ENCODE measurements at regions not wholly inside any gene's neighbourhood (a gene's known extent, or its start where the extent isn't known, plus 50 kb on each side); places are given as distances from the start of the nearest gene placed in this dataset.
"Not testable (repeated sequence)": the region's sequence is repeated elsewhere in the genome, so short reads cannot be mapped to it uniquely, and the experiment has no call there.

DNA sequence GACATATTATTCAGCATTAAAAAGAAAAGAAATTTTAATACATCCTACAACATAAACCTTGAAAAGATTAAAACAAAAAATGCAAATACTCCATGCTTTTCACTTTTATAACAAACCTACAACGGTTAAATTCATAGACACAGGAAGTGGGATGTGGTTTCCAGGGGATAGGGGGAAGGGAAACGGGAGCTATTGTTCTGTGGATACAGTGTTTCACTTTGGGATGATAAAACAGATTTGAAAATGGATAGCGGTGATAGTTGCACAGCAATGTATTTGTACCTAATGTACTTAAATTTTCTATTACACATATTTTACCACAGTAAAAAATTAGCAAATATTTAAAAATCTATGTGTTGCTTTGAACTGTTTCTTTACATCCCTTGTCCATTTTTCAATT lies 368.0 kb downstream of the CDY2B start:
- DNase-seq (ENCODE audit: low read depth); H3K4me3 ChIP-seq (ENCODE audit: low read depth, low read length): not testable (repeated sequence)

DNA sequence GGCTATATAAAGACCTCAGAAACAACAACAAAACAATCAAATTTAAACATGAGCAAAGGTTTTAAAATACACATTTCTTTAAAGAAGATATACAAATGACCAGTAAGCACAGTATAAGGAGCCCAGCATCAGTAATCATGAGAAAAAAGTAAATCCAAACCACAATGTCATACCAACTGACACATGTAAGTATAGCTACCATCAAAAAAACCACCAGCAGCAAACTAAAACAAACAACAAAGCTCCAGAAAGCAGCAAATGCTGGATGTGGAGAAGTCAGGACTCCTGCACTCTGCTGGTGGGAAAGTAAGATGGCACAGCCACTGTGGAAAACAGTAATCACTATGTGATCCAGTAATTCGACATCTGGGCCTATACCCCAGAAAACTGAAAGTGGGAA lies 368.5 kb downstream of the CDY2B start:
- not testable (repeated sequence) for H3K4me3 ChIP-seq (ENCODE audit: low read depth, low read length); DNase-seq (ENCODE audit: low read depth)

DNA sequence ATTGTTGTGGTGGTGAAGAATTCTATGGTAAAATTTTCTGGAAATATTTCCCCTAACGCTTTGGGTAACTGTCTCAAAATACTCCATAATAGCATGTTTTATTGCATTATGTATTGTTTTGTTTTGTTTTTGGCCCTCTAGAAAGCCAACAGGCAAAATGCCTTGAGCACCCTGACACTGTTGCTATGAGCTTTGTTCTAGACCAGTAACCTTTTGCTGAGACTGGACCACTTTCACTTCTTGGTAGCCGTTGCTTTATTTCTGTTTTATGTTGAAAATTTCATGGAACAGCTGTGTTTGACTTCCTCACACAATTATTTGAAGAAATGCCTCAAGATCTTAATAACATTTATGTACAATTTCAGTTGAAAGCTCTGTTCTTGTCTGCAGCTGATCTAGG lies 374.2 kb downstream of the CDY2B start:
- DNase-seq (ENCODE audit: low read depth); H3K4me3 ChIP-seq (ENCODE audit: low read depth, low read length): not testable (repeated sequence)

DNA sequence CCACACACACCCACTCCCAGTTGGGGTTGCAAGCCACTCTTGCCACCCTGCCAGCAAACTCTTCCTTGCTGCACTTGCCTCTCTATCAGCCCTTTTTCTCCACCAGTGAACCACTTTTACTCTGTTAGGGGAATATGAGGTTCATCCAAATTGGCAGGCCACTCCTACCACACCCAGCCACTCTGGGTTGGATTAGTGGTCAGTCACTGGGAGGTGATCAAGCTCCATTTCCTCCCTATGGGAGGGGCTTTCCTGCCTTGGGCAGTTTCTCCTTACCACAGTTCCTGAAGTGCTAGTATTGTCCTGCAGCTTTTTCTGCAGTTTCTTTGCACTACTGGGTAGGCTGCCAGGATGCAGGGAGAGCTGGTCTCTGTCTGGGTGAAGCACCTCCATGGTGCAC lies 395.3 kb downstream of the CDY2B start:
- not testable (repeated sequence) for H3K4me3 ChIP-seq (ENCODE audit: low read depth, low read length); DNase-seq (ENCODE audit: low read depth)

DNA sequence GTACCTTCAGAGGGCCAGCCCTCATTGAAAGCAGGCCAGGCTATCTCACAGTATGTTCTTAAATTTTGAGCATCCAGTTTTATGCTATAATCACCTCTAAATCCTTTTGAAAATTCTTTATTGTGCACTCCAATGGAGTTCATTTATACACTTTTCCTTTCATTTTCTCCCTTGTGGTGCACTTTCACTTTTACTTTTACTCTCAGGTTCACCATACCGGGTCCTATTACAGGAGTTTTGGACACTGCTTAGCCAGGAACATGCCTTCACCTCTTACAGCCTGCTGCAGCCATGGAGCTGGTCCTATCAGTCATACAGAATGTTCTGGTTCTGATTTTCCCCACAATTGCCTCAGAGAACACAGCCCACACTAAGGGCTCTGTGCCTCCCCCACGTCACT lies 395.9 kb downstream of the CDY2B start:
- not testable (repeated sequence) for DNase-seq (ENCODE audit: low read depth); H3K4me3 ChIP-seq (ENCODE audit: low read depth, low read length)

DNA sequence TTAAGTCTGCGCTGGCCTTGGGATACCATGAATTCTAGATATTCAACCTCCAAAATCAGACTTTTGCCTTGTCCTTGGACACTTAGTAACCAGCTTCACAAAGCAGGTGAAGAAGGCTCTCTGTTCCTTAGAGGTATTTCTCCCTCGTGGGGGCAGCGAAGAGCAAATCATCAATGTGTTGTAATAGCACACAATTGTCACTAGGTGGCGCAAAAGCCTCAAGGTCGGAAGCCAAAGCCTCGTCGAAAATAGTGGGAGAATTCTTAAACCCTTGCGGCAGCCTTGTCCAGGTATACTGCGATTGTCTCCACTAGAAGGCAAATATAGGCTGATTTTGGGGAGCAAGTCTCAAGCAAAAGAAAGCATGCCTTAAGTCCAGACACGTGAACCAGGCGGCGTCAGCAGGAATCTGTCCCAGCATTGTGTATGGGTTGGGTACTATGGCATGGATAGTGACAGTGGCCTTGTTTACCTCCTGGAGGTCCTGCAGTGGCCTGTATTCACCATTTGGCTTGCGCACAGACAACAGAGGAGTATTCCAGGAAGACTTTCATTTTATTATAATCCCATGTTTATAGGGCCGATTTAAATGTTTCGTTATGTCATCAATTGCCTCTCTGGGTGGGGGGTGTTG lies 398.5 kb downstream of the CDY2B start:
- DNase-seq (ENCODE audit: low read depth); H3K4me3 ChIP-seq (ENCODE audit: low read depth, low read length): not testable (repeated sequence)

DNA sequence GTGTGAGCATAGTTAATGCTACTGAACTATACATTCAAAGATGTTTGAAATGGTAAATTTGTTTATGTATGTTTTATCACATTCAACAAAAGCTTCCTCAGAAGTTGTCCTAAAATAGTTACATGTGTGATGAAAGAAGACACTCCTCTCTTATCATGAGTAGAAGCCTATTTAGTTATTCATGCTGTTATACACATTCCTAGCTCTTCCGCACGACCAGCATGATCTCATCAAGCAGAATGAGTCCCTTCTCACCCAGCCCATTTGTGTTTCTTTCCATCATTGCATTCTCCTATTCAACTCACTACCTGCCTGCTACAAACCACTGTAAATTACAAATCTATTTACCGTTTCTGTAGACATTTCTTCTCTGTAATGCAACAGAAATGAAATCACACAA lies 408.0 kb downstream of the CDY2B start:
- DNase-seq (ENCODE audit: low read depth); H3K4me3 ChIP-seq (ENCODE audit: low read depth, low read length): not testable (repeated sequence)

DNA sequence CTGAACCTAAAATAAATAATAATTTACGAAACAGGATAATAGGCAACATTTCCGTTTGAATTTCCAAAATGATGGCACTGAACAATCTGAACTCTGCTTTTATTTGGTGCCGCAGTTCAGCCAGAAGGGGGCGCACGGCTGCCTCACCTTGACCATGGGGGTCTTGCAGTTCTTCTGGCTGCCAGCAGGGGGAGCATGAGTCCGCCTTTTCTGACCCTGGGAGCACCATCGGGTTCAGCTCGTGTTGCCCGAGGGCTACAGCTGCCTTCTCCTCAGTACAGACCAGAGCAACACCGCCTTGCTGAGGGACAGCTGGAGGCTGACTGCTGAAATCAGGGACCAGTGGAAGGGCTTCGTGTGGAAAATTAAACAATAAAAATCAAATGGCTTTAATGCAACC lies 420.3 kb downstream of the CDY2B start:
- DNase-seq (ENCODE audit: low read depth); H3K4me3 ChIP-seq (ENCODE audit: low read depth, low read length): not testable (repeated sequence)

DNA sequence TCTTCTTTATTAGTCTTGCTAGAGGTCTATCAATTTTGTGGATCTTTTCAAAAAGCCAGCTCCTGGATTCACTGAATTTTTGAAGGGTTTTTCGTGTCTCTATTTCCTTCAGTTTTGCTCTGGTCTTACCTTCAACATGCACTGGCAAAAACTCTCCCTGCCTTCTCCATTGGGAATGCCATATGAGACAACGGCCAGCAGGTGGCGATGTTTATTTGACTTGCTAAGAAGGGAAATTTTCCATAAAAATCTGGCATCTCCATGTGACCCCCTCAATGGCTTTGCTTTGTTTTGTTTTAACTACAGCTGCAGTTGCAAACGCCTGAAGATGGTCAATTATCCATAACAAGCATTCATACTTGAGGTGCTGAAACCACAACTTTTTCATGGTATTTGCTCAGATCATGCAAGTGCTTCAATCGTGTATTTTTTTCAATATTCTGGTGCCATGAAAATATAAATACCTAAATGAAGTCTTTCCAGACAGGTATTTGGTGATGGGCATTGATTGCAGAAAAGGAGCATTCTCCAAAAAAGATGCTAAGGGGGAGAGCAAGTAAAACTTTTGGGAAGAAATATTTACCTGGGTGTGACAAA lies 449.4 kb downstream of the CDY2B start:
- TF ChIP-seq, protein P1, sequence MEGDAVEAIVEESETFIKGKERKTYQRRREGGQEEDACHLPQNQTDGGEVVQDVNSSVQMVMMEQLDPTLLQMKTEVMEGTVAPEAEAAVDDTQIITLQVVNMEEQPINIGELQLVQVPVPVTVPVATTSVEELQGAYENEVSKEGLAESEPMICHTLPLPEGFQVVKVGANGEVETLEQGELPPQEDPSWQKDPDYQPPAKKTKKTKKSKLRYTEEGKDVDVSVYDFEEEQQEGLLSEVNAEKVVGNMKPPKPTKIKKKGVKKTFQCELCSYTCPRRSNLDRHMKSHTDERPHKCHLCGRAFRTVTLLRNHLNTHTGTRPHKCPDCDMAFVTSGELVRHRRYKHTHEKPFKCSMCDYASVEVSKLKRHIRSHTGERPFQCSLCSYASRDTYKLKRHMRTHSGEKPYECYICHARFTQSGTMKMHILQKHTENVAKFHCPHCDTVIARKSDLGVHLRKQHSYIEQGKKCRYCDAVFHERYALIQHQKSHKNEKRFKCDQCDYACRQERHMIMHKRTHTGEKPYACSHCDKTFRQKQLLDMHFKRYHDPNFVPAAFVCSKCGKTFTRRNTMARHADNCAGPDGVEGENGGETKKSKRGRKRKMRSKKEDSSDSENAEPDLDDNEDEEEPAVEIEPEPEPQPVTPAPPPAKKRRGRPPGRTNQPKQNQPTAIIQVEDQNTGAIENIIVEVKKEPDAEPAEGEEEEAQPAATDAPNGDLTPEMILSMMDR (IDR thresholded peaks at IDR 0.05; ENCODE audit: low read depth, low read length, missing control alignments) = peak; percentile 63
- no peak for DNase-seq (ENCODE audit: low read depth)
- H3K4me3 ChIP-seq (ENCODE audit: low read depth, low read length) = no peak overlapping the region

DNA sequence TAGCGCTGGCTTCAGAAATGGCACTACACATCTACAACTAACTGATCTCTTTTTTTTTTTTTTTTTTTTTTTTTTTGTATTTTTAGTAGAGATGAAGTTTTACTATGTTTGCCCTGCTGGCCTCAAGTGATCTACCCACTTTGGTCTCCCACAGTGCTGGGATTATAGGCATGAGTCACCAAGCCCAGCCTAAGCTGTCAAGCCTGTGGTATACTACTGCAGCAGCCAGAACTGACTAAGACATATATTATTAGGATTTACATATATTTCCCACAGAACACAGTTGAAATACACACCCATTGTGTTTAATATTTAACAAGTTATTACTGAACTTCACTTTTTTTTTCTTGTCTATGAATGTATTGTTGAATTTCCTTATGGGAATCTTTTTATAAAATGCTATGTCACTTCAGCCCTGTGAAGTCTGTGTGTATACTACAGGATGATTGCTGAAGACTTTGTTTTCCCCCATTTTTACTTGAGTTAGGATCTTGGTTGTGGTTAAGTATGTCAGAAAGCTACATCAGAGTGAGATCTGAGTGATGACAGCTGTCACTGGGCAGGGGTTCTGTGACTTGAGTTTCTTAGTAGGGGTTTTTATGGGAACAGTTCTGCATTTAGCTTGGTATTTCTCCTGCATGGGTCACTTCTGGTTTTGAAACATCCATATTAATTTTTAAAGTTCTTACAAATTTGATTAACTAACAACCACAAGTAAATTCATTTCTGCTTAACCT lies 481.5 kb downstream of the CDY2B start:
- DNase-seq (ENCODE audit: low read depth) = no peak
- TF ChIP-seq, protein P1 (IDR thresholded peaks at IDR 0.05; ENCODE audit: low read depth, low read length, missing control alignments) = no peak
- H3K4me3 ChIP-seq (ENCODE audit: low read depth, low read length) = no peak overlapping the region

DNA sequence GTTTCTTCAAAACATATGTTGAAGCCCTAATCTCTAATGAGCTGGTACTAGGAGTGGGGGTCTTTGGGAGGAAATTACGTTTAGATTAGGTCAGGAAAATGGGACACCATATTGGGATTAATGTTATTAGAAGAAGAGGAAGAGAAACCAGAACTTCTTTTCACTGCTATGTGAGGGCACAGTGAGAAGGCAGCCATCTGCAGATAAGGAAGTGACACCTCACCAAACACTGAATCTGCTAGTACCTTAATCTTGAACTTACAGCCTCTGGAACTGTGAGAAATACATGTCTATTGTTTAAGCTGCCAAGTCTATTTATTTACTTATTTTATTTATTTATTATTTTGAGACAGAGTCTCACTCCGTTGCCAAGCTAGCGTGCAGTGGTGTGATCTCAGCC lies 482.4 kb downstream of the CDY2B start:
- H3K4me3 ChIP-seq (ENCODE audit: low read depth, low read length) = no peak overlapping the region
- TF ChIP-seq, protein P1 (IDR thresholded peaks at IDR 0.05; ENCODE audit: low read depth, low read length, missing control alignments) = no peak
- no peak for DNase-seq (ENCODE audit: low read depth)
